K562 (cell line): ENCODE measurements at regions not wholly inside any gene's neighbourhood (a gene's known extent, or its start where the extent isn't known, plus 50 kb on each side); places are given as distances from the start of the nearest gene placed in this dataset.

Source experiments
- CBFA2T2 ChIP-seq: fragments of 450-650 bp; conservative IDR thresholded peaks from 2 replicates; pipeline ENCODE4 v1.6.1; 2017; ENCODE audit warnings: mild to moderate bottlenecking
- ESRRA ChIP-seq: fragments of 450-650 bp; IDR thresholded peaks from 2 replicates; pipeline ENCODE4 v1.6.1; 2014; ENCODE audit warnings: low read depth, mild to moderate bottlenecking, moderate library complexity, borderline replicate concordance
- FOXJ2 ChIP-seq: fragments of 200-800 bp; sonication (Bioruptor generic); IDR thresholded peaks from 2 replicates; pipeline ENCODE4 v1.6.1; 2016; ENCODE audit warnings: missing genetic modification characterization, missing compliant biosample characterization
- GABPB1 ChIP-seq: sonication (generic); formaldehyde crosslinking; IDR thresholded peaks from 2 replicates; pipeline ENCODE4 v1.8.0; 2022; ENCODE audit warnings: mild to moderate bottlenecking, missing genetic modification reagents
- MCM3 ChIP-seq: fragments of 450-650 bp; IDR thresholded peaks from 2 replicates; pipeline ENCODE4 v1.6.1; 2016
- NFXL1 ChIP-seq: fragments of 450-650 bp; formaldehyde crosslinking; IDR thresholded peaks from 2 replicates; pipeline ENCODE4 v1.4.0; 2021; ENCODE audit warnings: mild to moderate bottlenecking
- NONO ChIP-seq, 2 experiments: fragments of 200-400 bp in 1 of 2; fragments of 450-650 bp in 1 of 2; formaldehyde crosslinking in 1 of 2; IDR thresholded peaks; 2 replicates each; pipeline ENCODE4 v1.6.1; 2017; ENCODE audit warnings: low read depth in 2 of 2, mild to moderate bottlenecking in 2 of 2, moderate library complexity in 2 of 2, low read length in 1 of 2
- PML ChIP-seq: IDR thresholded peaks from 2 replicates; pipeline ENCODE4 v1.6.1; 2012; ENCODE audit warnings: low read length, inconsistent platforms
- SMAD4 ChIP-seq: fragments of 250-450 bp; sonication (Bioruptor Pico); conservative IDR thresholded peaks from 2 replicates; pipeline ENCODE4 v1.8.0; 2021; ENCODE audit warnings: inconsistent platforms, mild to moderate bottlenecking, moderate library complexity
- SRF ChIP-seq, 2 experiments: fragments of 250-450, 450-650 bp in 1 of 2; sonication (Bioruptor Pico) in 1 of 2; sonication (generic) in 1 of 2; formaldehyde crosslinking; IDR thresholded peaks; 2 replicates each; pipeline versions ENCODE4 v1.5.0 to v1.5.1; 2020 to 2022; ENCODE audit warnings: mild to moderate bottlenecking in 1 of 2, missing genetic modification reagents in 1 of 2
- XRCC4 ChIP-seq: IDR thresholded peaks from one replicate; pipeline ENCODE4 v1.6.1; 2011; ENCODE audit not compliant: insufficient read depth, insufficient read length; ENCODE audit errors: extremely low read depth
- YY1 ChIP-seq, 3 experiments: IDR thresholded peaks; 2 replicates each; pipeline ENCODE4 v1.6.1; 2011; ENCODE audit warnings: low read length in 2 of 3, mild to moderate bottlenecking in 2 of 3, moderate library complexity in 2 of 3, borderline replicate concordance in 1 of 3, control low read depth in 1 of 3, low read depth in 1 of 3; ENCODE audit not compliant: insufficient read depth in 3 of 3, insufficient replicate concordance in 2 of 3, control insufficient read depth in 1 of 3, insufficient read length in 1 of 3; ENCODE audit errors: extremely low read depth in 1 of 3
- ZFP1 ChIP-seq: fragments of 450-650 bp; formaldehyde crosslinking; IDR thresholded peaks from 2 replicates; pipeline ENCODE4 v1.4.0; 2020; ENCODE audit warnings: mild to moderate bottlenecking, mixed read lengths
- ZFPM2 ChIP-seq: fragments of 250-450 bp; sonication (Bioruptor Pico); IDR thresholded peaks from 2 replicates; pipeline ENCODE4 v1.5.1; 2022; ENCODE audit warnings: mild to moderate bottlenecking
- ZNF197 ChIP-seq: fragments of 200-800 bp; sonication (Bioruptor generic); IDR thresholded peaks from 2 replicates; pipeline ENCODE4 v1.6.1; 2016; ENCODE audit warnings: low read depth, missing genetic modification characterization, missing compliant biosample characterization
- ZNF311 ChIP-seq: fragments of 250-450 bp; sonication (Bioruptor Pico); IDR thresholded peaks from 2 replicates; pipeline ENCODE4 v1.4.0; 2020; ENCODE audit warnings: mild to moderate bottlenecking, moderate library complexity
- ZNF384 ChIP-seq: IDR thresholded peaks from 2 replicates; pipeline ENCODE4 v1.6.1; 2012; ENCODE audit warnings: low read depth, low read length, improper control_type of control experiment
- TF ChIP-seq, protein P1 (sequence below): fragments of 450-650 bp; formaldehyde crosslinking; IDR thresholded peaks from 2 replicates; pipeline ENCODE4 v1.4.0; 2022; ENCODE audit warnings: mild to moderate bottlenecking, moderate library complexity
- TF ChIP-seq, protein P2 (sequence below): sonication (generic); formaldehyde crosslinking; IDR thresholded peaks from 2 replicates; pipeline ENCODE4 v1.5.0; 2020; ENCODE audit warnings: missing genetic modification reagents
- TF ChIP-seq, protein P3 (sequence below), 2 experiments: fragments of 150-350 bp in 1 of 2; IDR thresholded peaks; 2 replicates each; pipeline ENCODE4 v1.6.1; 2012 to 2016; ENCODE audit warnings: low read depth in 2 of 2, low read length in 2 of 2, mild to moderate bottlenecking in 1 of 2, moderate library complexity in 1 of 2

DNA sequence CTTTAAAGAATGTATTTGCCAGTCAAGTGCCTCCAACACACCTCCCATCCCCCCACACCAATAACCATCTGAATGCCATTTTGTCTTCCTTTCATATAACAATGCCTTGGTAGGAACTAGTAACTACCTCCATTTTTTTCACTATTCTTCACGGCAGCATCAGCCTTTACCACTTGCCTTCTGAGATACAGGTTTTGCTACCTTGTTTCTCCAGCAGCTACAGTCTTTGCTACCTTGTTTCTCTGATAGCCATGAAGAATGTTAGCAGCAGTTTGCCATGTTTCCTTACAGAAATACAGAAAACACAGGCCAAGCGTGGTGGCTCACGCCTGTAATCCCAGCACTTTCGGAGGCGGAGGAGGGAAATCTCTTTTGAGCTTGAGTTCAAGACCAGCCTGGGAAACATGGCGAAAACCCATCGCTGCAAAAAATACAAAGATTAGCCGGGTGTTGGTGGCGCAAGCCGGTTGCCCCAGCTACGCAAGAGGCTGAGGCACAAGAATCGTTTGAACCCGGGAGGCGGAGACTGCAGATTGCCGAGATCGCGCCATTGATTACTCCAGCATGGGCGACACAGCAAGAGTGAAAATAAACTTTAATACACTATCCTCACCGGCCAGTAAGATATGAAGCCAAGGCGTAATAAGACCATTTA, 100.9 kb downstream of the HFE start (continued):
- TF ChIP-seq, protein P1, sequence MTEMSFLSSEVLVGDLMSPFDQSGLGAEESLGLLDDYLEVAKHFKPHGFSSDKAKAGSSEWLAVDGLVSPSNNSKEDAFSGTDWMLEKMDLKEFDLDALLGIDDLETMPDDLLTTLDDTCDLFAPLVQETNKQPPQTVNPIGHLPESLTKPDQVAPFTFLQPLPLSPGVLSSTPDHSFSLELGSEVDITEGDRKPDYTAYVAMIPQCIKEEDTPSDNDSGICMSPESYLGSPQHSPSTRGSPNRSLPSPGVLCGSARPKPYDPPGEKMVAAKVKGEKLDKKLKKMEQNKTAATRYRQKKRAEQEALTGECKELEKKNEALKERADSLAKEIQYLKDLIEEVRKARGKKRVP, result peak; percentile 27; the same call in 1 of the 2 replicates
- TF ChIP-seq ESRRA (no peak), FOXJ2 (tag) (0 out of 2 replicates have a peak, but pooled peaks have one; percentile 35), NONO (IDR thresholded peaks at IDR 0.05; ENCODE audit: low read depth in 2 of 2, low read length in 1 of 2) (no peak), NFXL1 (no peak), MCM3 (no peak), XRCC4 (no peak), PML (no peak), ZNF311 (CRISPR knock-in tag) (0 out of 2 replicates have a peak, but pooled peaks have one; percentile 50), ZFPM2 (no peak), SRF (CRISPR knock-in tag; IDR thresholded peaks at IDR 0.05) (0 out of 4 replicates have a peak, but pooled peaks of 1 of the 2 experiments have one; percentile 24), ZNF197 (CRISPR knock-in tag) (0 out of 2 replicates have a peak, but pooled peaks have one; percentile 55), GABPB1 (CRISPR knock-in tag) (no peak), YY1 (IDR thresholded peaks at IDR 0.05; ENCODE audit: borderline replicate concordance in 1 of 3, control insufficient read depth in 1 of 3, extremely low read depth in 1 of 3, insufficient read depth in 3 of 3, insufficient read length in 1 of 3, insufficient replicate concordance in 2 of 3, low read depth in 1 of 3, low read length in 2 of 3) (peak in 2 of 3 experiments; percentile 14 to 72), SMAD4 (no peak), ZNF384 (peak; percentile 54; the same call in 1 of the 2 replicates), CBFA2T2 (no peak), ZFP1 (CRISPR knock-in tag) (no peak)
- TF ChIP-seq, protein P2, sequence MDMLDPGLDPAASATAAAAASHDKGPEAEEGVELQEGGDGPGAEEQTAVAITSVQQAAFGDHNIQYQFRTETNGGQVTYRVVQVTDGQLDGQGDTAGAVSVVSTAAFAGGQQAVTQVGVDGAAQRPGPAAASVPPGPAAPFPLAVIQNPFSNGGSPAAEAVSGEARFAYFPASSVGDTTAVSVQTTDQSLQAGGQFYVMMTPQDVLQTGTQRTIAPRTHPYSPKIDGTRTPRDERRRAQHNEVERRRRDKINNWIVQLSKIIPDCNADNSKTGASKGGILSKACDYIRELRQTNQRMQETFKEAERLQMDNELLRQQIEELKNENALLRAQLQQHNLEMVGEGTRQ (CRISPR knock-in tag), result no peak
- TF ChIP-seq, protein P3, sequence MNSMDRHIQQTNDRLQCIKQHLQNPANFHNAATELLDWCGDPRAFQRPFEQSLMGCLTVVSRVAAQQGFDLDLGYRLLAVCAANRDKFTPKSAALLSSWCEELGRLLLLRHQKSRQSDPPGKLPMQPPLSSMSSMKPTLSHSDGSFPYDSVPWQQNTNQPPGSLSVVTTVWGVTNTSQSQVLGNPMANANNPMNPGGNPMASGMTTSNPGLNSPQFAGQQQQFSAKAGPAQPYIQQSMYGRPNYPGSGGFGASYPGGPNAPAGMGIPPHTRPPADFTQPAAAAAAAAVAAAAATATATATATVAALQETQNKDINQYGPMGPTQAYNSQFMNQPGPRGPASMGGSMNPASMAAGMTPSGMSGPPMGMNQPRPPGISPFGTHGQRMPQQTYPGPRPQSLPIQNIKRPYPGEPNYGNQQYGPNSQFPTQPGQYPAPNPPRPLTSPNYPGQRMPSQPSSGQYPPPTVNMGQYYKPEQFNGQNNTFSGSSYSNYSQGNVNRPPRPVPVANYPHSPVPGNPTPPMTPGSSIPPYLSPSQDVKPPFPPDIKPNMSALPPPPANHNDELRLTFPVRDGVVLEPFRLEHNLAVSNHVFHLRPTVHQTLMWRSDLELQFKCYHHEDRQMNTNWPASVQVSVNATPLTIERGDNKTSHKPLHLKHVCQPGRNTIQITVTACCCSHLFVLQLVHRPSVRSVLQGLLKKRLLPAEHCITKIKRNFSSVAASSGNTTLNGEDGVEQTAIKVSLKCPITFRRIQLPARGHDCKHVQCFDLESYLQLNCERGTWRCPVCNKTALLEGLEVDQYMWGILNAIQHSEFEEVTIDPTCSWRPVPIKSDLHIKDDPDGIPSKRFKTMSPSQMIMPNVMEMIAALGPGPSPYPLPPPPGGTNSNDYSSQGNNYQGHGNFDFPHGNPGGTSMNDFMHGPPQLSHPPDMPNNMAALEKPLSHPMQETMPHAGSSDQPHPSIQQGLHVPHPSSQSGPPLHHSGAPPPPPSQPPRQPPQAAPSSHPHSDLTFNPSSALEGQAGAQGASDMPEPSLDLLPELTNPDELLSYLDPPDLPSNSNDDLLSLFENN (IDR thresholded peaks at IDR 0.05; ENCODE audit: low read depth in 2 of 2, low read length in 2 of 2), result 0 out of 4 replicates have a peak, but pooled peaks of 1 of the 2 experiments have one; percentile 36
